B cell (primary cell): ENCODE measurements at regions not wholly inside any gene's neighbourhood (a gene's known extent, or its start where the extent isn't known, plus 50 kb on each side); places are given as distances from the start of the nearest gene placed in this dataset.

Experiments
- ATAC-seq: fragments of 200-7000 bp; cut with Tn5 transposase; one replicate; pipeline ENCODE4 v1.10.0; 2021; ENCODE audit warnings: low read depth, mild to moderate bottlenecking, moderate number of reproducible peaks, moderate library complexity
- CTCF ChIA-PET: fragments of 350-600 bp; sonication (Branson Sonifier 250); formaldehyde crosslinking; loops from one replicate; lab custom pipeline; 2021; ENCODE audit warnings: antibody characterized with exemption, inconsistent platforms; lab: Charles Lee
- POLR2A ChIA-PET: fragments of 350-600 bp; sonication (Branson Sonifier 250); formaldehyde crosslinking; loops from one replicate; lab custom pipeline; 2021; ENCODE audit warnings: antibody characterized with exemption; lab: Charles Lee
- DNase-seq: peaks from one replicate; pipeline ENCODE4 v3.0.0; 2013
- H2AFZ ChIP-seq: 2 replicates; pipeline ENCODE4 v1.6.1; 2012; ENCODE audit warnings: mild to moderate bottlenecking, low read depth, low read length; ENCODE audit not compliant: insufficient read depth, poor library complexity, severe bottlenecking
- H3K27ac ChIP-seq, 2 donors: 1 replicate in 1 of 2; 2 replicates in 1 of 2; pipeline ENCODE4 v1.5.1; 2012 to 2013; ENCODE audit warnings: low read length in 2 of 2, mild to moderate bottlenecking in 2 of 2, moderate library complexity in 1 of 2
- H3K27me3 ChIP-seq, 4 experiments: fragments of 200-600 bp in 1 of 4; sonication (generic) in 1 of 4; replicated peaks in 1 of 4; 1 replicate in 2 of 4; 2 replicates in 2 of 4; pipeline versions ENCODE4 v1.6.1 to v1.7.0; 2013 to 2016; ENCODE audit warnings: low read length in 3 of 4, mild to moderate bottlenecking in 2 of 4, mixed read lengths in 1 of 4, moderate library complexity in 1 of 4; ENCODE audit not compliant: insufficient read depth in 4 of 4, control insufficient read depth in 3 of 4; ENCODE audit errors: control extremely low read depth in 1 of 4
- H3K36me3 ChIP-seq, 2 experiments: replicated peaks in 1 of 2; 1 replicate in 1 of 2; 2 replicates in 1 of 2; pipeline versions ENCODE4 v1.6.1 to v1.7.1; 2013; ENCODE audit warnings: low read length in 1 of 2; ENCODE audit not compliant: insufficient read depth in 2 of 2, control insufficient read depth in 1 of 2; ENCODE audit errors: control extremely low read depth in 1 of 2, extremely low read depth in 1 of 2
- H3K4me1 ChIP-seq, 2 donors: fragments of 200-600 bp in 1 of 2; sonication (generic) in 1 of 2; 1 replicate in 1 of 2; 2 replicates in 1 of 2; pipeline versions ENCODE4 v1.5.1 to v1.6.1; 2013 to 2017; ENCODE audit warnings: low read length in 2 of 2; ENCODE audit not compliant: control insufficient read depth in 2 of 2, insufficient read depth in 2 of 2
- H3K4me2 ChIP-seq: replicated peaks from 2 replicates; pipeline ENCODE3; 2012; ENCODE audit warnings: mild to moderate bottlenecking, low read depth, low read length; ENCODE audit not compliant: poor library complexity, severe bottlenecking
- H3K4me3 ChIP-seq, 5 experiments: fragments of 200-600 bp in 1 of 5; sonication (generic) in 1 of 5; 1 replicate in 3 of 5; 2 replicates in 2 of 5; pipeline versions ENCODE4 v1.5.1 to v1.7.0; 2011 to 2016; ENCODE audit warnings: low read length in 4 of 5, mild to moderate bottlenecking in 4 of 5, low read depth in 2 of 5, control low read depth in 1 of 5, moderate library complexity in 1 of 5; ENCODE audit not compliant: insufficient read depth in 1 of 5; ENCODE audit errors: control extremely low read depth in 1 of 5, extremely low read depth in 1 of 5
- H3K79me2 ChIP-seq: fragments of 200-600 bp; sonication (generic); one replicate; pipeline ENCODE4 v1.6.0; 2016; ENCODE audit warnings: low read length; ENCODE audit not compliant: control insufficient read depth, insufficient read depth
- H3K9ac ChIP-seq: fragments of 200-600 bp; sonication (generic); 2 replicates; pipeline ENCODE4 v1.6.1; 2017; ENCODE audit warnings: mild to moderate bottlenecking, low read length, moderate library complexity
- H3K9me3 ChIP-seq, 3 donors: one replicate each; pipeline versions ENCODE4 v1.6.1 to v1.7.1; 2013; ENCODE audit warnings: low read length in 2 of 3; ENCODE audit not compliant: control insufficient read depth in 2 of 3, insufficient read depth in 1 of 3; ENCODE audit errors: control extremely low read depth in 1 of 3
- H4K20me1 ChIP-seq: 2 replicates; pipeline ENCODE4 v1.6.0; 2012; ENCODE audit warnings: mild to moderate bottlenecking, low read length; ENCODE audit not compliant: insufficient read depth, control insufficient read depth, poor library complexity, severe bottlenecking
- H3K27ac Mint-ChIP-seq: one replicate; pipeline ENCODE4 v1.8.0; 2021; ENCODE audit warnings: mixed read lengths
- H3K27me3 Mint-ChIP-seq: one replicate; pipeline ENCODE4 v1.8.0; 2021; ENCODE audit warnings: mixed read lengths
- H3K4me1 Mint-ChIP-seq: one replicate; pipeline ENCODE4 v1.8.0; 2021; ENCODE audit warnings: mixed read lengths
- H3K4me3 Mint-ChIP-seq: one replicate; pipeline ENCODE4 v1.8.0; 2021; ENCODE audit warnings: mixed read lengths
- H3K9me3 Mint-ChIP-seq: one replicate; pipeline ENCODE4 v1.8.0; 2022; ENCODE audit warnings: mixed read lengths; ENCODE audit not compliant: insufficient read depth
- EZH2 ChIP-seq: IDR thresholded peaks from 2 replicates; pipeline ENCODE4 v1.6.1; 2012; ENCODE audit warnings: borderline replicate concordance, low read depth, mild to moderate bottlenecking, moderate library complexity, low read length; ENCODE audit not compliant: insufficient read depth, poor library complexity, severe bottlenecking
- WGBS: methylation state at CpG from one replicate; pipeline ENCODE4 v1.1.5; 2013; ENCODE audit warnings: missing lambda C conversion rate; ENCODE audit not compliant: insufficient coverage; 5-methylcytosine and 5-hydroxymethylcytosine counted together
- intact Hi-C: fragments of 100-400 bp; cut with micrococcal nuclease; formaldehyde crosslinking; loops from one replicate; pipeline ENCODE4 v1.10.0; 2022
- TF ChIP-seq, protein P1 (sequence below): fragments of 200-600 bp; IDR thresholded peaks from one replicate; pipeline ENCODE4 v1.8.0; 2022; ENCODE audit warnings: antibody characterized with exemption, mild to moderate bottlenecking

DNA sequence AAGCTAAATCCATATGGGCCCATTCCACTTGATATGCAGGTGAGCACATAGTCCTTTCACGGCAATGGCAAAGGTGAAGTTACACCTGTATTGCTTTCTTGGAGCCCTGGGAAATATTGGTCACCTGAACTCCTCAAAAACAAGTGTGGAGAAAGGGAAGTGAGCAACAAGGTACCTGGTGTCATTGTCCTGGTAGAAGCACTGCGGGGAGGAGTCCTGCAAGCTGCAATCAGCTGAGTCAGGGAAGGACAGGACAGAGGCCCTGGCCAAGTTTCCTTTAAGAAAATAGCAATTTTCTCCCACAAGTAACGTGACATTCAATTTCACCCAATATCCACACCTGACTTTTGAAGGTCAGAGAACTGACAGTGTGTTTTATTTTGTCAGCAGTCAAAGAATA lies 389.1 kb downstream of the IRS2 start:
- Histone ChIP-seq H3K4me3 (no peak overlapping the region), H3K27me3 (no peaks in the 10 kb centered on the region), H4K20me1 (no peaks in the 10 kb centered on the region), H3K9ac (no peak overlapping the region), H3K9me3 (peaks cover 0 to 8% (median 0%) of the 10 kb centered on the region in 3 donors), H3K4me2 (no peak overlapping the region), H3K4me1 (no peaks in the 10 kb centered on the region), H3K27ac (no peak overlapping the region), H3K79me2 (no peaks in the 10 kb centered on the region), H2AFZ (no peak overlapping the region), H3K36me3 (no peaks in the 10 kb centered on the region)
- intact Hi-C loops = no loop called here
- Mint-ChIP-seq H3K27me3 (no peaks in the 10 kb centered on the region), H3K9me3 (peaks cover 2% of the 10 kb centered on the region), H3K27ac (no peak overlapping the region), H3K4me3 (no peak overlapping the region), H3K4me1 (no peaks in the 10 kb centered on the region)
- WGBS = 100% methylated on average over 1 of the region's 3 CpGs
- TF ChIP-seq, protein P1, sequence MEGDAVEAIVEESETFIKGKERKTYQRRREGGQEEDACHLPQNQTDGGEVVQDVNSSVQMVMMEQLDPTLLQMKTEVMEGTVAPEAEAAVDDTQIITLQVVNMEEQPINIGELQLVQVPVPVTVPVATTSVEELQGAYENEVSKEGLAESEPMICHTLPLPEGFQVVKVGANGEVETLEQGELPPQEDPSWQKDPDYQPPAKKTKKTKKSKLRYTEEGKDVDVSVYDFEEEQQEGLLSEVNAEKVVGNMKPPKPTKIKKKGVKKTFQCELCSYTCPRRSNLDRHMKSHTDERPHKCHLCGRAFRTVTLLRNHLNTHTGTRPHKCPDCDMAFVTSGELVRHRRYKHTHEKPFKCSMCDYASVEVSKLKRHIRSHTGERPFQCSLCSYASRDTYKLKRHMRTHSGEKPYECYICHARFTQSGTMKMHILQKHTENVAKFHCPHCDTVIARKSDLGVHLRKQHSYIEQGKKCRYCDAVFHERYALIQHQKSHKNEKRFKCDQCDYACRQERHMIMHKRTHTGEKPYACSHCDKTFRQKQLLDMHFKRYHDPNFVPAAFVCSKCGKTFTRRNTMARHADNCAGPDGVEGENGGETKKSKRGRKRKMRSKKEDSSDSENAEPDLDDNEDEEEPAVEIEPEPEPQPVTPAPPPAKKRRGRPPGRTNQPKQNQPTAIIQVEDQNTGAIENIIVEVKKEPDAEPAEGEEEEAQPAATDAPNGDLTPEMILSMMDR = no peak
- TF ChIP-seq EZH2 = no peak
- ATAC-seq (no peak), DNase-seq (no peak)
- ChIA-PET CTCF (no interaction called here), POLR2A (no interaction called here)

DNA sequence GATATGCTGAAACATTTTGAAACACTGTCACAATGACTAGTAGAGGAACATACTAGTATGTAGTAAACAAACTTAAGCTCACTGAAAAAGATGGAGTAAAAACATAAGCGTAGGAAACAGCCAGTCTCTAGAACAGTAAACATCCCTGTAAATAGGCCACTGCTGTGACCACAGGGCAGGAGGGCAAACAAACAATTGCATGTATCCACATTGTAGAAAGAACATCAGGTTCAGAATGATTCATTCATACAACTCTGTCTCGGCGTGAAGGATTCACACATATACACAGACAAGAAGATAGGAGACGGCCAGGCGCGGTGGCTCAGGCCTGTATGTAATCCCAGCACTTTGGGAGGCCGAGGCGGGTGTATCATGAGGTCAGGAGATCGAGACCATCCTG lies 390.1 kb downstream of the IRS2 start:
- ChIA-PET POLR2A (no interaction called here), CTCF (no interaction called here)
- DNase-seq = no peak
- TF ChIP-seq, protein P1 = no peak
- TF ChIP-seq EZH2 = no peak
- H3K27me3 Mint-ChIP-seq = no peaks in the 10 kb centered on the region
- H3K4me1 ChIP-seq = no peaks in the 10 kb centered on the region
- no peaks in the 10 kb centered on the region for H3K4me1 Mint-ChIP-seq
- ATAC-seq = no peak
- no peak overlapping the region for H3K4me3 Mint-ChIP-seq
- no peaks in the 10 kb centered on the region for H3K79me2 ChIP-seq
- H2AFZ ChIP-seq = no peak overlapping the region
- no peak overlapping the region for H3K27ac ChIP-seq
- H3K9ac ChIP-seq = no peak overlapping the region
- intact Hi-C loops = no loop called here
- H3K4me2 ChIP-seq = no peak overlapping the region
- H3K27ac Mint-ChIP-seq = no peak overlapping the region
- WGBS = 100% methylated on average over 4 of the region's 9 CpGs
- no peaks in the 10 kb centered on the region for H4K20me1 ChIP-seq
- no peaks in the 10 kb centered on the region for H3K27me3 ChIP-seq
- H3K36me3 ChIP-seq = no peaks in the 10 kb centered on the region
- peaks cover 2% of the 10 kb centered on the region for H3K9me3 Mint-ChIP-seq
- no peak overlapping the region for H3K4me3 ChIP-seq
- H3K9me3 ChIP-seq = peaks cover 0 to 1% (median 0%) of the 10 kb centered on the region in 3 donors
